HL-60 (cell line): ENCODE measurements at regions not wholly inside any gene's neighbourhood (a gene's known extent, or its start where the extent isn't known, plus 50 kb on each side); places are given as distances from the start of the nearest gene placed in this dataset.

Experiments
- DNase-seq, 2 experiments: peaks; one replicate each; pipeline ENCODE4 v3.0.0-alpha.2; 2010 to 2020; ENCODE audit warnings: low read depth in 1 of 2, low spot score in 1 of 2
- H3K27ac ChIP-seq: fragments of 250-450 bp; sonication (Bioruptor Pico); replicated peaks from 2 replicates; pipeline ENCODE4 v1.5.1; 2020; ENCODE audit warnings: mild to moderate bottlenecking, moderate library complexity
- H3K27me3 ChIP-seq: fragments of 250-450 bp; sonication (Bioruptor Pico); 2 replicates; pipeline ENCODE4 v1.5.1; 2021; ENCODE audit warnings: mild to moderate bottlenecking, moderate library complexity; ENCODE audit not compliant: insufficient read depth, poor library complexity, severe bottlenecking
- H3K4me3 ChIP-seq: replicated peaks from 2 replicates; pipeline ENCODE4 v1.5.1; 2011; ENCODE audit warnings: mild to moderate bottlenecking, control low read depth, low read length; ENCODE audit not compliant: insufficient read depth
- CTCF ChIP-seq: IDR thresholded peaks from one replicate; pipeline ENCODE4 v1.5.1; 2011; ENCODE audit warnings: low read length, control low read depth, inconsistent platforms; ENCODE audit not compliant: insufficient read depth
- GABPA ChIP-seq: IDR thresholded peaks from 2 replicates; pipeline ENCODE4 v1.6.1; 2012; ENCODE audit warnings: low read depth
- POLR2AphosphoS5 ChIP-seq: IDR thresholded peaks from 2 replicates; pipeline ENCODE4 v1.6.1; 2012; ENCODE audit warnings: low read depth
- REST ChIP-seq: IDR thresholded peaks from 2 replicates; pipeline ENCODE4 v1.6.1; 2012; ENCODE audit warnings: low read depth; ENCODE audit not compliant: insufficient replicate concordance
- SPI1 ChIP-seq: IDR thresholded peaks from 2 replicates; pipeline ENCODE4 v1.6.1; 2012; ENCODE audit warnings: low read depth, mild to moderate bottlenecking, borderline replicate concordance

- DNase-seq, result no peak
- H3K27ac ChIP-seq, result no peak overlapping the region
- TF ChIP-seq REST (no peak), SPI1 (no peak), GABPA (no peak), POLR2AphosphoS5 (no peak), CTCF (no peak)
- no peak overlapping the region for H3K4me3 ChIP-seq
- no peaks in the 10 kb centered on the region for H3K27me3 ChIP-seq
Observed at GRCh38 chr4:175562111-175562510, 250.0 kb downstream of the GPM6A start.

GRCh38 chr4:175562542-175562941, 249.5 kb downstream of the GPM6A start:
- DNase-seq, result no peak
- Histone ChIP-seq H3K4me3 (no peak overlapping the region), H3K27me3 (no peaks in the 10 kb centered on the region), H3K27ac (no peak overlapping the region)
- no peak for TF ChIP-seq POLR2AphosphoS5
- no peak for TF ChIP-seq CTCF
- no peak for TF ChIP-seq SPI1
- no peak for TF ChIP-seq REST
